A673 (cell line): ENCODE measurements at regions not wholly inside any gene's neighbourhood (a gene's known extent, or its start where the extent isn't known, plus 50 kb on each side); places are given as distances from the start of the nearest gene placed in this dataset.

Experiments
- BruUV-seq: library from RNA; stranded (reverse); fragments of 400-500 nt; replicated peaks from 2 replicates; lab custom pipeline; 2021; lab: Mats Ljungman, UMichigan
- CTCF ChIA-PET: fragments of 300-600 bp; sonication (Branson Sonifier 250); formaldehyde crosslinking; loops from one replicate; lab custom pipeline; 2022; ENCODE audit warnings: antibody characterized with exemption; lab: Charles Lee
- POLR2A ChIA-PET: fragments of 300-600 bp; sonication (Branson Sonifier 250); formaldehyde crosslinking; loops from one replicate; lab custom pipeline; 2022; ENCODE audit warnings: antibody characterized with exemption; ENCODE audit not compliant: low non-redundant PET; lab: Charles Lee
- DNase-seq: peaks from one replicate; pipeline ENCODE4 v3.0.0-alpha.2; 2015; ENCODE audit warnings: low spot score
- H3K27ac ChIP-seq: fragments of 200-600 bp; sonication (generic); 2 replicates; pipeline ENCODE4 v1.5.1; 2016; ENCODE audit warnings: mixed run types, low read depth, mild to moderate bottlenecking, mixed read lengths, antibody characterized with exemption, low read length; ENCODE audit not compliant: poor library complexity, severe bottlenecking
- H3K27me3 ChIP-seq: fragments of 200-600 bp; sonication (generic); replicated peaks from 2 replicates; pipeline ENCODE4 v1.6.1; 2017; ENCODE audit warnings: mixed run types, low read depth, mild to moderate bottlenecking, mixed read lengths, antibody characterized with exemption, low read length; ENCODE audit not compliant: insufficient read depth, poor library complexity
- H3K36me3 ChIP-seq: fragments of 200-600 bp; sonication (generic); 2 replicates; pipeline ENCODE4 v1.6.1; 2016; ENCODE audit warnings: mixed run types, mild to moderate bottlenecking, mixed read lengths, antibody characterized with exemption, low read length; ENCODE audit not compliant: insufficient read depth, poor library complexity, severe bottlenecking
- H3K4me1 ChIP-seq: fragments of 200-600 bp; sonication (generic); 2 replicates; pipeline ENCODE4 v1.6.1; 2017; ENCODE audit warnings: mixed run types, mild to moderate bottlenecking, mixed read lengths, antibody characterized with exemption, low read length; ENCODE audit not compliant: insufficient read depth, poor library complexity, severe bottlenecking
- H3K4me3 ChIP-seq: fragments of 200-600 bp; sonication (generic); 2 replicates; pipeline ENCODE4 v1.5.1; 2016; ENCODE audit warnings: low read depth, mixed run types, mild to moderate bottlenecking, mixed read lengths, low read length; ENCODE audit not compliant: poor library complexity, severe bottlenecking
- H3K9me3 ChIP-seq: fragments of 200-600 bp; sonication (generic); 2 replicates; pipeline ENCODE4 v1.6.1; 2016; ENCODE audit warnings: mixed run types, low read depth, mild to moderate bottlenecking, mixed read lengths, antibody characterized with exemption, low read length; ENCODE audit not compliant: poor library complexity, severe bottlenecking
- CTCF ChIP-seq: fragments of 300-800, 200-600 bp; sonication (generic); conservative IDR thresholded peaks from 2 replicates; pipeline ENCODE4 v1.5.1; 2017; ENCODE audit warnings: low read depth, mild to moderate bottlenecking, antibody characterized with exemption, low read length, moderate library complexity, mixed read lengths
- EZH2 ChIP-seq: fragments of 200-600 bp; sonication (generic); IDR thresholded peaks from 2 replicates; pipeline ENCODE4 v1.6.1; 2017; ENCODE audit warnings: borderline replicate concordance, low read depth, mild to moderate bottlenecking, mixed read lengths, antibody characterized with exemption, low read length; ENCODE audit not compliant: poor library complexity, severe bottlenecking
- intact Hi-C: fragments of 100-400 bp; cut with micrococcal nuclease; formaldehyde crosslinking; loops from one replicate; pipeline ENCODE4 v1.10.0; 2022; ENCODE audit not compliant: unreplicated experiment

GRCh38 chr1:218735436-218736032 is 390.4 kb downstream of the TGFB2 start:
- Histone ChIP-seq H3K27me3 (peaks cover 62% of the 10 kb centered on the region), H3K4me1 (no peaks in the 10 kb centered on the region), H3K9me3 (no peaks in the 10 kb centered on the region), H3K36me3 (no peaks in the 10 kb centered on the region), H3K4me3 (no peak overlapping the region), H3K27ac (no peak overlapping the region)
- intact Hi-C loops = no loop called here
- ChIA-PET POLR2A (no interaction called here), CTCF (no interaction called here)
- DNase-seq = no peak
- TF ChIP-seq EZH2 (no peak), CTCF (no peak)
- no TSS peak for BruUV-seq

- TF ChIP-seq EZH2 = no peak
- Histone ChIP-seq H3K4me1 (no peaks in the 10 kb centered on the region), H3K27me3 (peaks cover 23% of the 10 kb centered on the region), H3K4me3 (no peak overlapping the region), H3K9me3 (no peaks in the 10 kb centered on the region), H3K36me3 (no peaks in the 10 kb centered on the region), H3K27ac (no peak overlapping the region)
- ChIA-PET CTCF (no interaction called here), POLR2A (no interaction called here)
- no peak for DNase-seq
- BruUV-seq = no TSS peak
- intact Hi-C loops = no loop called here
Observed at GRCh38 chr1:218739426-218739825, 394.3 kb downstream of the TGFB2 start.

- H3K27ac ChIP-seq = no peak overlapping the region
- H3K4me1 ChIP-seq = no peaks in the 10 kb centered on the region
- H3K27me3 ChIP-seq = peaks cover 23% of the 10 kb centered on the region
- no peak overlapping the region for H3K4me3 ChIP-seq
- intact Hi-C loops = no loop called here
- no peaks in the 10 kb centered on the region for H3K36me3 ChIP-seq
- POLR2A ChIA-PET = no interaction called here
- TF ChIP-seq EZH2 (no peak), CTCF (no peak)
- no TSS peak for BruUV-seq
- H3K9me3 ChIP-seq = no peaks in the 10 kb centered on the region
- CTCF ChIA-PET = no interaction called here
- no peak for DNase-seq
Observed at GRCh38 chr1:218741852-218742251, 396.7 kb downstream of the TGFB2 start.
